Fibroblast of mammary gland (primary cell): ENCODE measurements at regions not wholly inside any gene's neighbourhood (a gene's known extent, or its start where the extent isn't known, plus 50 kb on each side); places are given as distances from the start of the nearest gene placed in this dataset.
A peak's percentile ranks its signal among the peaks of the same experiment; 100 is the strongest.
"Not testable (repeated sequence)": the region's sequence is repeated elsewhere in the genome, so short reads cannot be mapped to it uniquely, and the experiment has no call there.

Experiments
- DNase-seq: peaks from one replicate; pipeline ENCODE4 v3.0.0-alpha.2; 2010; ENCODE audit warnings: low read depth
- H3K4me3 ChIP-seq: 2 replicates; pipeline ENCODE4 v1.5.1; 2011; ENCODE audit warnings: low read depth, mild to moderate bottlenecking, low read length, moderate library complexity; ENCODE audit not compliant: control insufficient read depth
- TF ChIP-seq, protein P1 (sequence below): conservative IDR thresholded peaks from 2 replicates; pipeline ENCODE4 v1.5.1; 2011; ENCODE audit warnings: low read depth, low read length, inconsistent platforms; ENCODE audit not compliant: control insufficient read depth, insufficient read depth

DNA sequence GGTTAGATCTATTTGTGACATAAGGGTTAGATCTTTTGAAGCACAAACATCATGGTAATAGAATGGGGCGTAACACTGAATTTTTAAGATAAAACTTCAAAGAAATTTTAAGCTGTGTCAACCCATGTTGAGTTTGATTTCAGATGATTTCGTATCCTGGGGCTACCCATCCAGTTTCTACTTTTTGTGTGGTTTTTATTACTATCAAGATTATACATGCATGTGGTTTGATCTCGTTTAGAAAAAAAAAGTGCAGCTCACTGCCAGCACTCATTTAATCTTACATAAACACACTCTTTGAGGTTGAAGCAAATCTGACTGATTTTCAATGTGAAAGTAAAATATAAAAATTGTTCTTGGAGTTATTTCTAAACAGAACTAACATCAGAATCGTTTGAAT, 140.8 kb upstream of the GRB10 start:
- H3K4me3 ChIP-seq: no peak overlapping the region
- no peak for DNase-seq
- TF ChIP-seq, protein P1, sequence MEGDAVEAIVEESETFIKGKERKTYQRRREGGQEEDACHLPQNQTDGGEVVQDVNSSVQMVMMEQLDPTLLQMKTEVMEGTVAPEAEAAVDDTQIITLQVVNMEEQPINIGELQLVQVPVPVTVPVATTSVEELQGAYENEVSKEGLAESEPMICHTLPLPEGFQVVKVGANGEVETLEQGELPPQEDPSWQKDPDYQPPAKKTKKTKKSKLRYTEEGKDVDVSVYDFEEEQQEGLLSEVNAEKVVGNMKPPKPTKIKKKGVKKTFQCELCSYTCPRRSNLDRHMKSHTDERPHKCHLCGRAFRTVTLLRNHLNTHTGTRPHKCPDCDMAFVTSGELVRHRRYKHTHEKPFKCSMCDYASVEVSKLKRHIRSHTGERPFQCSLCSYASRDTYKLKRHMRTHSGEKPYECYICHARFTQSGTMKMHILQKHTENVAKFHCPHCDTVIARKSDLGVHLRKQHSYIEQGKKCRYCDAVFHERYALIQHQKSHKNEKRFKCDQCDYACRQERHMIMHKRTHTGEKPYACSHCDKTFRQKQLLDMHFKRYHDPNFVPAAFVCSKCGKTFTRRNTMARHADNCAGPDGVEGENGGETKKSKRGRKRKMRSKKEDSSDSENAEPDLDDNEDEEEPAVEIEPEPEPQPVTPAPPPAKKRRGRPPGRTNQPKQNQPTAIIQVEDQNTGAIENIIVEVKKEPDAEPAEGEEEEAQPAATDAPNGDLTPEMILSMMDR: no peak

DNA sequence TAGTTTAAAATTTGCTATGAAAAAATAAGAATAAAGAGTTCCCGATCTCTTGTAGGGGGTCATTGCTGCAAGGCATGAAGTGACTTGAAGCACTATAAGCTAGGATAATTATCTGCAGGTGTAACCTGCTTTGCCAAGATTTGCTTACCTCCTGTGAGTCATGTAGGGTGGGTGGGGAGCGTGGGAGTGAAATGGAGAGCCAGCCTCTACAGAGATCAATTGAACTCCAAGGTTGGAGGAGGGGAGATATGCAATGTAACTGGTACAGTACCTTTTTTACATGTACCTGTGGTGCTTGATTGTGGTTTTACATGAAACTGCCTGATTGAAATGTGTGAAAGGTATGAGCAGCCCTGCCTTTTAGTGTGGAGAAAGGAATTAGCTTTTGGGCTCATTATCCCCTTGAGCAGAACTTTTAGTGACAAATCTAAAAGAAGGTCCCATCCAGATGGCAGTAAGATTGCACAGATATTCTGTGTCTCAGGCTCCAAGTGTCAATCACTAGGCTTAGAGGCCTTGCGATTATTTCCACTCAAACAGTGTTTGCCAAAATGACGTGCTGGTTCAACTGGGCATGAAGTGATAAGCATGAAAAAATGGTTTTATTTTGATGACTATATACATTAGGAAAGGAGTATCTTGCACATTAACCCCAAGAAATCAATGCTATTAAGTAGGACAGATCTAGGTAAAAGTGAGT, 138.6 kb upstream of the GRB10 start:
- no peak for DNase-seq
- no peak overlapping the region for H3K4me3 ChIP-seq
- TF ChIP-seq, protein P1: no peak

- DNase-seq: no peak
- TF ChIP-seq, protein P1: no peak
- no peak overlapping the region for H3K4me3 ChIP-seq
Measured at GRCh38 chr7:50920031-50920635, 137.4 kb upstream of the GRB10 start.

GRCh38 chr7:50915621-50916020, 132.9 kb upstream of the GRB10 start:
- TF ChIP-seq, protein P1: no peak
- H3K4me3 ChIP-seq: no peak overlapping the region
- DNase-seq: no peak

DNA sequence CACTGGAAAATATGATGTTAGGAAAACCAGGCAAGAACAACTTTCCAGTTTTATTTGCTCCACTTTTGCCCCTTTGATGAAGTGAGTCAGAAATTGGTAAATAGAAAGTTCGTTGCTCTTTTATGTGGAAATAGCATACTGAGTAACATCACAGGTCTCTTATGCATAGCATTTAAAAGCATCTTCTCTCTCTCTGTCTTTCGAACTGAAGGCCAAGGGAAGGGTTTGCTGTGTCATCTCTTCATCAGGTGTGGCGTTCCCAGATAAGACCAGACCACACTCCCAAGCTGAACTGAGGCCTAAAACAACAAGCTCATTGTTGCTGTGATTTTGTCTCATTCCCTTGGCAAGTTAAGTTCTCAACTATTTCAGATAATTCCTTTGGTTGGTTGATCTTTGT, 131.8 kb upstream of the GRB10 start:
- no peak overlapping the region for H3K4me3 ChIP-seq
- TF ChIP-seq, protein P1: no peak
- DNase-seq: no peak

- no peak overlapping the region for H3K4me3 ChIP-seq
- TF ChIP-seq, protein P1: no peak
- DNase-seq: peak; percentile 4
Measured at GRCh38 chr7:50908628-50909290, 126.1 kb upstream of the GRB10 start.

- not testable (repeated sequence) for DNase-seq, H3K4me3 ChIP-seq
Measured at GRCh38 chr7:50898604-50899477, 116.1 kb upstream of the GRB10 start.

GRCh38 chr7:50887061-50887460, 104.4 kb upstream of the GRB10 start:
- not testable (repeated sequence) for DNase-seq, H3K4me3 ChIP-seq
